ENCODE measurements at regions not wholly inside any gene's neighbourhood (a gene's known extent, or its start where the extent isn't known, plus 50 kb on each side); places are given as distances from the start of the nearest gene placed in this dataset.
"Not testable (repeated sequence)": the region's sequence is repeated elsewhere in the genome, so short reads cannot be mapped to it uniquely, and the experiment has no call there.

DNA sequence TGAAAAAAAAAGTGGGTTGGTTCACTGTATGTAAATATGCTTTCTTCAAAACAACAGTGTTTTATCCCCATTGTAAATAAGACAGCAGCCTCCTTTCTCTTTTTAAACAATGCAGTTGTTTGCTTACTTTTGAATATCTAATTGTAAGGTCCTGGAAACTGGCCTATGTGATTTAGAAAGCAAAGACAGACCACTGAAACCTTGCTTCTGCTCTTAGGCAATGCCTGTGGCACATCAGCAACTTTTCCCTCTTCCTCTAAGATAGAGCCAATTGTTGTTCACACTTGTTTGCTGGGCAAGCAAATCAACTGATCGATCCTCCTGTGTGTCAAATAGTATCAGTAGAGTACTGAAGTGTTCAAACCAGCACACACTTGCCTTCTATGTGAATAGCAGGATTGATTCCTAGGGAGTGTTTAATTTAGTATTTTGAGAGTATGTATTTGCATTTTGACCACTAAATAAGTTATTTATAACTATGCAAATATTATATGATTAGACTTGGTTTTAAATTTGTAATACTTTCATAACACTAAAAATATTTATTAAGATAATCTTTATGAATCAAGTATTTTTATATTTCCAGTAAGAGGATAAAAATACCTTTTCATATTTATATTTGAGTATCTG lies 55.4 kb upstream of the GRPR start:
- ChIA-PET POLR2A (no interaction called here), CTCF (no interaction called here)

DNA sequence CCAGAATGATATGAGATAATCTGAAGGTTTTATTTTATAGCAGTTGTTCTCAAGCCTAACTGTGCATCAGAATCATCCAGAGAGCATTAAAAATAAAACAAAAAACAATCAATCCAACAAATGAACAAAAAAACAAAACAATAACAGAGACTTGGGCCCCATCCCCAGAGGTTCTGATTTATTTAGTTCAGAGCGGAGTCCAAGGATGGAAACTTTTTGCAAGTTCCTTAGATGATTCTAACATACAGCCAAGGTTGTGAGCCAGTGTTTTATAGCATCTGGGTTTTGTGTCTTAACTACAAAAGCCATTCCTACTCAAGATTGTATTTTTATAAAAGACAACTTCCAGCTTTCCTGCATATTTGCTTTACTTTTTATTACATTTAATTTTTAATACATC lies 59.4 kb upstream of the GRPR start:
- ChIA-PET POLR2A (no interaction called here), CTCF (no interaction called here)

DNA sequence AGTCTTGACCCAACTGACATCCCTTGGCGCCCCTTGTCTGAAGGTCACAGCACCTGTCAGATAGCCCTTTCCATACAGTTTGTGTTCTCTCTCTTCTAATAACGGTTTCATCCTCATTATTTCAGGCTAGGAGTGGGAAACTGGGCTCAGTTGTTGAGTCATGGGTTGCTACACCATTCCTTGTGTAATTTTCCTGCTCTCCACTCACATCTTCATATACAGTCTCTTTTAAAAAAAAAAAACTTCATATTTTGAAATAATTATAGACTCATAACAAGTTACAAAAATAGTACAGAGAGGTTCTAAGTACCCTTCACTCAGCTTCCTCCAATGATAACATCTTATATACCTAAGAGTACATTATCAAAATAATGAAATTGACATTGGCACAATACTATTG lies 60.2 kb upstream of the GRPR start:
- ChIA-PET POLR2A (no interaction called here), CTCF (no interaction called here)

DNA sequence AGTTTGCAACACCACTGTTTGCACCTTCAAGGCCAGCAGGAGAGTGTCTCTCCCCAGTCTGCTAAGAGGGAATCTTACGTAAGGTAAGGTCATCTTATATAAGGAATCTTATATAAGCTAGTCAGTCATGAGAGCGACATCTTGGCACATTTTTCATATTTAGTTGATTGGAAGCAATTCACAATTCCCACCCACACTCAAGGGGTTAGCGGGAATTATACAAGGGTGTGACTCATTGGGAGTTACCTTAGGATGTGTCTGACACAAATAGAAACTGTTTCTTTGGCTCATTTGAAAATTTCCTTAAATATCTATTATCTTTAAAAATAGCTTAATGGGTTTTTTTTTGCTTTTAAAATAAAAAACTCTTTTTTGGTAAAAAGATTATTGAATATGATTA lies 62.1 kb upstream of the GRPR start:
- CTCF ChIA-PET, result no interaction called here
- POLR2A ChIA-PET, result no interaction called here

DNA sequence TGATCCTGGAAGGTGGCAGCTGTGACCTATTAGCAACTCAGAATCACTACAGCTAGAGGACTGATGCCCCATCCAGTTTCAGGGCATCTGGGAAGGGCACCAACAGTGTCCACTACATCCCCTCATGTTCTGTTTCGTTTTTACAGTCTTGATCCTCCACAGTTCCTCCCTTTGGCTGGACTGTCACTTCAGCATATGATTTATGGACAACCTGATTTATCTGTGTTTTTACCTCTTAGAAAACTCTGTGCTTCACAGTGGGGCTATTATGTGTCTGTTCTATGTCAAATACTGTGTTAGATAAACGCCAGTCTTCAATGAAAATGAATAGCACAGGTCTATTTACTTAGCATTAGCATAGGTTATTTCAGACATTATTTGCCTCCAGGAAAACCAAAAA lies 63.1 kb upstream of the GRPR start:
- ChIA-PET POLR2A (no interaction called here), CTCF (no interaction called here)

DNA sequence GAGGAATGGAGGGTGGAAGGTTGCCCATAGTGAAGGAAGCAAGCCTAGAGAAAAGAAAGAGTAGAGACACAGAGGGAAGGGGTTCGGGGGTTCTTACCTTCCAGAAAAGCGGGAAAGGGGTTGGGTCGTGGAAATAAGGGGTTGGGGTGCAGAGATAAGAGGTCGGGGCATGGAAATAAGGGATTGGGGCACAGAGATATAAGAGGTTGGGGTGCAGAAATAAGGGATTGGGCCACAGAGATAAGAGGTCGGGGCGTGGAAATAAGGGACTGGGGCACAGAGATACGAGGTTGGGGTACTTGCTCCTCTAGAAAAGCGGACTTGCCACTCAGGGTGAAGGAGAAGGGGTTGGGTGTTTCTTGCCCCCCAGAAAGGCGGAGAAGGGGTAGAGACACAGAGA lies 74.2 kb upstream of the GRPR start:
- POLR2A ChIA-PET, CTCF ChIA-PET: not testable (repeated sequence)

DNA sequence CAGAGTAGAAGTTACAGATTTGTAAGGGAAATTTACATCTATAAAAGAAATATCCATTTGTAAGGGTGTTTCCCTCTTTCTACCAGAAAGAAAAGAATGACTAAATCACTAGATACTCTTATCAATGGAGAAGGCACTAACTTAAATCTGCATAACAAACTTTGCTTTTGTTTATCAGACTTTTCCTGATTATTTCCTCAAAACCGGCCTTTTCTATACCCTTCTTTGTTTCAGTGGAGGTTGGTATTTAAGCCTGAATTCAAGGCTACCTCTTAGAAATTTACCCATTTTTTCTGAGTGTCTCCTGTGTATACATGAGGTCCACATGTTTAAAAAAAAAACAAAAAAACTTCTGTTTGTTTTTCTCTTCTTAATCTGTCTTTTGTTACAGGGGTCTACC lies 80.4 kb upstream of the GRPR start:
- ChIA-PET CTCF (no interaction called here), POLR2A (no interaction called here)

DNA sequence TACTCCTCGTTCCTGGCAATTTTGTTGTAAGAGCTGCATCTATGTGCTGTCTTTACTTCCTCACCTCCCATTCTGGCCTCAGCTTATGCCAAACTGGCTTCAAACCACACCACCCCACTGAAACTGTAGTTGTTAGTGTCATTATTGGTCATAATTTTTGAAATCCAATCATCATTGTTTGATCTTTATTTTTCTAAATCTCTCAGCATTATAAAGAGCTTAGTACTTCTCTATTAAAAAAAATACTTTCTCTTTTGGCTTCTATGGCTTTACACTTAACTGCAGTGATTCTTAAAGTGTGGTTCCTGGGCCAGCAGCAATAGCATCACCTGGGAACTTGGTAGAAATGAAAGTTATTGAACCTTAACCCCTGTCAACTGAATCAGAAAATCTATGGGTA lies 83.5 kb upstream of the GRPR start:
- CTCF ChIA-PET, result no interaction called here
- POLR2A ChIA-PET, result no interaction called here

DNA sequence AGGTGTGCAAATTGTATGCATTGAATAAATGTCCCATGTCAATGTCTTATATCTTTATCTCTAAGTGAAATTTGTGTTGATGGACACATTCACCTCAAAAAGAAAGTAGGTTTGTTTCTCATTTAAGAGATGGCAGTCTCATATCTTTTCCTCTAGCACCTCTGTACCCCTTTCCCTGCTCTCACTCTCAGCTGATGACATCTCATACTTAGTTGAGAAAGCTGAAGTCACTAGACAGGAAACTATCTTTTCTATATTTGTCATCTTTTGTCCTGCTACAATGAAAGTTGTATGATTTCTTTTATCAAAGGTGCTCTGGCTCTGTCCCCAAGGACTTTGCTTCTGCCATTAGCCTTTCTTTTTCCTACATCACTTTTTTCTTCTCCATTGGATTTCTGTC lies 84.0 kb upstream of the GRPR start:
- ChIA-PET POLR2A (no interaction called here), CTCF (no interaction called here)

DNA sequence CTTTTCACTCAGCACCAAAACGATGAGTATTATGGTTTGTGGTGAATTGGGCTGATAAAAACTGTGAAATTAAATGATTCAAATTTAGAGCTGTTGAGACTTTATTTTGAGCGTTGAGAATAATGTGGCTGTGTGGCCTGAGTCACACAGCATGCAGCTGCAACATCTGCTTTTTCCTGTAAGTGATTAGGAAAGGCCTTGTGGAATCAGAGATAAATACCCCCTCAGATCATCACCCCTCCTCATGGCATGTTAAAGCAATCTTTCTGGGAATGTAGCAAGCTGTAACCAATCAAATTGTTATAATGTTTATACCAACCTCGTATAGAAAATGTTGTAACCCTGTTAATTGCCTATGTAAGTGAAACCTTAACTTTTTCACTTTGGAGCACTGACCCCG lies 90.0 kb upstream of the GRPR start:
- CTCF ChIA-PET, result no interaction called here

DNA sequence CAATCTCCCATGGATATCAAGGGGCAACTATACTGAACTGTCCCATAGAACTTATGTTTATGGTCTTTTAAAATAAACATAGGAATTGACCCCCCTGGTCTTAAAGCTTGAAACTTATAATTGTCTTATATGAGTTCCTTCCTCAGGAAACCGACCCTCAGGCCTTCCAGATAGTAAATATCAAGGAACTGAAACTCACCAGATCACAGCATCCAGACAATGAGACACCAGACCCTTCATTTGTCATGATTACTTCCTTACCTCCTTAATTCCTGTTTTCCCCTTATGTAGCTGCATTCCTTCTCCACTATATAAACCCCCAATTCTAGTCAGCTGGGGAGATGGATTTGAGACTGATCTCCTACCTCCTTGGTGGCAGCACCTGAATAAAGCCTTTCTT lies 94.8 kb upstream of the GRPR start:
- CTCF ChIA-PET, result no interaction called here
- POLR2A ChIA-PET, result no interaction called here

More for the DNA sequence above, 90.0 kb upstream of the GRPR start:
- POLR2A ChIA-PET, result no interaction called here

DNA sequence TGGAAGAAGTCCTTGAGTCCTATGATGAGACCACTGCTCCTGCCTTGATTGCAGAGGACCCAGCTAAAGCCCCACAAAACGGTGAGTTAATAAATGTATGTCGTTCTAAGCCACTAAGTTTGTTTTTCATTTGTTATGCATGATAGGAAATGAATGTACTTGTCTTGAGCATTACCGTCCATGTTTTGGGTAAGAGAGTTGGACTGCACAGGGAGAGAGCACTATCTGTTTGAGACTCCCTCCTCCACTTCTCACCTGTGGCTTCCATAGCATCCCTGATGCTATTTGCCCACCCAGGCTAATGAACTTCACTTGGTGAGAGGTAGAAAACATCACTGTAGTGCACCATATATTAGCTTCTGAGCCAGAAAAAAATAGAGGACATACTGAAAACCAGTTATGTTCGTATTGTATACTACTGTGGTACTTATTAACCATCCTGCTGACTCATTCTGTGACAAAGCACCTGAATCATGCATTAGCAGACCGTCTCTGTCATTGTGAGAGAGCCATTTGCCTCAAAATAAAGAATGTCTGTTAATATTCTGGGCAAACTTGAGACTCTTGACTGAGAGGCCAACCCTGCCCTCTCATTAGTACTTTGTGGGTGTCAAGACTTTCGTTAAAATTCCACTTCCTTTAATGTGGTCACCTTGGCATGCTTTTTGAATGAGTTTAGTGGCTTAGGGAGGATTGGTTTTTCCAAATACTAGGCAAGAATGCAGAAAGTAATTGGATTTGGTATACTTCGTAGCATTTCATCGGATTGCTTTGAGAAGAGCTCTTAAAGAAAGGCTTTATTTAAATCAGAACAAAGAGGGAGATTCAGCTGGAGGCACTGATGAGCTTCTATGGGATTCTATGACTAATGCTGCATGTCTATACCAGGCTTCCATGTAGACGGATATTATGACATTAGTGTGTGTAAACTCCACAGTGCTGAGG lies 99.3 kb upstream of the GRPR start:
- POLR2A ChIA-PET, result no interaction called here
- CTCF ChIA-PET, result no interaction called here

DNA sequence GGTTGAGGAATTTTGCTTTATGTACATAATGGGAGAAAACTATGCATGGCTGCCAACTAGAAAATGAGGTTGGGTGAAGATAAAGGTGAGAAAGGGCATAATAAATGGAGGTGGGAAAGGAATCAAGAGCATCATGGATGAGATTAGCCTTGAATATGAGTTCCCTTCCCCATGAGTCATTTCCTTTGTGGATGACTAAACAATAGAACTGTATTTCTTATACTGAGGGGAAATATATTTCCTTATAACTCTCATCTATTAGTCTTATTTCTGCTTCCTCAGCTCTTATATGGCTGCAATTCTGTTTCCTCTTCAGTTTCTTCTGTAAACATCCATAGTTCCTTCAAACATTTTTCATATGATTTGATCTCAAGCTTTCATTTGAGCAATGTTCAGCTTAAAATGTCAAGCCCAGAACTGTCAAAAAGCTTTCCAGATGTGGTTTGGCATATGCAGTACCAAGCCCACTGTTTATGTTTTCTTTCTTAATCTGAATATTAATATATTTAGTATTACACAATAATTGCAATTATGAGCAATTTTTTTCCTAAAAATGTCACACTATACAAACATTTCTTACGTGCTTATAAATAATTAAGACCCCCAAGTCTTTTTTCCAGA lies 100.7 kb upstream of the GRPR start:
- POLR2A ChIA-PET, result no interaction called here

DNA sequence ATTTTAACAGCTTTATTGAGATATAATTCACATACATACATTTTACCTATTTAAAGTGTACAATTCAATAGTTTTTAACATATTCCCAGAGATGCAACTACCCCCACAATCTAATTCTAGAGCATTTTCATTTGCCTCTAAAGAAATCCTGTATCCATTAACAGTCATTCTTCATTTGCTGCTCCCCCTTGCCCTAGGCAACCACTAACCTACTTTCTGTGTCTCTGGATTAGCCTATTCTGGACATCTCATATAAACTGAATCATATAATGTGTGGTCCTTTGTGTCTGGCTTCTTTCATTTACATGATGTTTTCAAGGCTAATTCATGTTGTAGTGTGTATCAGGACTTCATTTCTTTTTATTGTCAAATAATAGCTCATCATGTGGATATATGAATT lies 105.1 kb upstream of the GRPR start:
- CTCF ChIA-PET, result no interaction called here
- POLR2A ChIA-PET, result no interaction called here

More for the DNA sequence above, 100.7 kb upstream of the GRPR start:
- CTCF ChIA-PET, result no interaction called here

DNA sequence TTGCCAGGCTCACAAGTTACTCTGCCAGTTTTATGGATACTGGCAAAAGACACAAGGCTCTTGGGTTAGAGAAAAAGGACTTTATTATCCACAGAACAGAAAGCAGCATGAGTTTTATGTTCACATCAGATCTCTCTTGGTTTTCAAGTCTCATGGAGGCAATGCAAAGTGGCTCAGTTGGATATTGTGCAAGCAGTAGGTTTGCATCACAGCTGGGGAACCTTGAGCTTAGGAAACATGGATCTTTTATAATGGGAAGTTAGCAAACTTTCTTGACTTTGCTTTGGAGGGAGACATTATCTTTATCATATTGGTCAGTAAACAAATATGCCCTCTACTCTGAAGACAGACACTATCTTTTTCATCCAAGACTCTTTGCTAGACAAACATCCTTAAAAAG lies 109.2 kb upstream of the GRPR start:
- ChIA-PET POLR2A (no interaction called here), CTCF (no interaction called here)

DNA sequence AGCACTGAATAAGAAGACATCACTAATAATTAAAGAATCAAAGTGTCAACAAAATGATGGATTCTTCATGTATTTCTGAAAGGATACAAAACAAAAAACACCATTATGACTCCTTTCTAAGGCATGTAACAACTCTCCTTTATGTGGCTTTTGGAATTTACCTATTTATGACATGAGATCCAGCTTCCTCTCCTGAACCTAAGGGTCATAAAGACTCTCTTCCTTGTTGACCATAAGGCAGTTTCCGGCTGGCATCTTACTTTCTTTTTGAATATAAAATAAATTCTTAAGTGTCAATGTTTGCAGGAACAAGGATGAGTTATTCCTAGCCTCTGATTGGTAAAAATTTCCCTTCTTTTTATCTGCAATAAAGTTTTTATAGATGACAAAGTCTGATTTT lies 111.1 kb upstream of the GRPR start:
- POLR2A ChIA-PET, result no interaction called here
- CTCF ChIA-PET, result no interaction called here

DNA sequence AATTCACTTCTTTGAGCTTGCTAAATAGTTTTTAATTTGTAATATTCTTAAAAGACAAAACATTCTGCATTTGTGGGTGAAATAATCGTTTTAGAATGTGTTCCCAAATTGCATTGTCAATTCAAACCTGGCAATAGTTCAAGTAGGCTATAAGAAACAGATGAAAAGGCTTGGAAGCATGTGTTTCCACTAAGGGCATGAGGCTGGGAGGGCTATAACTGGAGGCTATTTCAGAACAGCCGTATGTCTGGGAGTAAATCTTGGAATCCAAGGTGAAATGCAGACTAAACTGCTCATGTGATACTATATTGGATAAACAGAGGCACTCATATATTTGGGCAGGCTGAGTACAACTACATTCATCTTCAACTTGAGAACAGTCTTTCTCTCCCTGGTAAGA lies 117.4 kb upstream of the GRPR start:
- CTCF ChIA-PET, result interaction anchor here (0.6 kb wide), 1 partner anchor 188 kb away, joined by 3 read pairs; no protein-coding TSS in a partner anchor
- POLR2A ChIA-PET, result no interaction called here

DNA sequence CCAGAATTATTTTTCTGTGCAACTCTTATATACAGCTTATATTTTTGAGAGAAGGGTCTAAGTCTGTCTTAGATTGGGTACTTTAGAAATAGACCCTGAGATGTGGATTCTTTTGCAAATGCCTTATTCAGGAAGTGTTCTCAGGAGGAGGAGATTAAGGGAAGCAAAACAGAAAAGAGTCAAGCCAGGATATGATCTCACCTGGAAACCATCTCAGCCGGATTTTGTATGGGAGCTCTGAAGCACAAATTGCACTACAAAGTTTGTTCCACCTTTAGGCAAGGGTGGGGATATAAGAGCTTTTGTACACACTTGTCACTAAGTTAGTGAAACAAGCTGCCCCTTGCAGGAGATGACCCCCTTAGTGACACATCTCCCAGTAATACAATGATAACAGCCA lies 121.2 kb upstream of the GRPR start:
- ChIA-PET POLR2A (no interaction called here), CTCF (no interaction called here)

DNA sequence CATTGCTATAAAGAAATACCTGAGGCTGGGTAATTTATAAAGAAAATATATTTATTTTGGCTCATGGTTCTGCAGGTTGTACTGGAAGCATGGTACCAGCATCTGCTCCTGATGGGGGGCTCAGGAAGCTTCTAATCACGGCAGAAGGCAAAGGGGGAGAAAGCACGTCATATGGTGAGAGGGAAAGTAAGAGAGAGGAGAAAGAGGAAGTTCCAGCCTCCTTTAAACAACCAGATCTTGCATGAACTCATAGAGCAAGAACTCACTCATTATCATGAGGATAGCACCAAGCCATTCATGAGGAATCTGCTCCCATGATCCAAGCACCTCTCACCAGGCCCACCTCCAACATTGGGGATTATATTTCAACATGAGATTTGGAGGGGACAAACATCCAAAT lies 125.0 kb upstream of the GRPR start:
- ChIA-PET CTCF (no interaction called here), POLR2A (no interaction called here)

DNA sequence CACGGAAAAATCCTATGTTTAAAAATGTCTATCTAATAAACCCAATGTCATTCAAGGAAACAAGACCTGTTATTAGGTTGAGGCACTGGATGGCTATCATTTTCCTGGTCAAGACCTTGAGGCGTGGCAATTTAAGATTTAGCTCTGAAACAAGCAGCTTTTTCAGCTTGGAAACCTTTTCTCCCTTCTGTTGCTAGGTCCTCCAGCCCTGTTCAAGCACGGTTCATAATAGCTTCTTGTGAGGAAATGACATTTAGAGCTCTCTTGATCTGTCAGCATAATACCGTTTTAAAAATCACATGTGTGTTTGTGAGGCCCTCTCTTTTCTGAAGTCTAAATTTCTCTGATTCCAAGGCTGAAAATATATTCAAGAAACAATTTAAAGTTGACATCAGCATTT lies 133.6 kb upstream of the GRPR start:
- ChIA-PET POLR2A (no interaction called here), CTCF (no interaction called here)
